ENCODE measurements at regions not wholly inside any gene's neighbourhood (a gene's known extent, or its start where the extent isn't known, plus 50 kb on each side); places are given as distances from the start of the nearest gene placed in this dataset.
A peak's percentile ranks its signal among the peaks of the same experiment; 100 is the strongest.

- no peak for DNase-seq
Observed at GRCh38 chr4:71247706-71248105, 91.1 kb upstream of the SLC4A4 start.

- DNase-seq = no peak
Observed at GRCh38 chr4:71251261-71251660, 87.6 kb upstream of the SLC4A4 start.

DNA sequence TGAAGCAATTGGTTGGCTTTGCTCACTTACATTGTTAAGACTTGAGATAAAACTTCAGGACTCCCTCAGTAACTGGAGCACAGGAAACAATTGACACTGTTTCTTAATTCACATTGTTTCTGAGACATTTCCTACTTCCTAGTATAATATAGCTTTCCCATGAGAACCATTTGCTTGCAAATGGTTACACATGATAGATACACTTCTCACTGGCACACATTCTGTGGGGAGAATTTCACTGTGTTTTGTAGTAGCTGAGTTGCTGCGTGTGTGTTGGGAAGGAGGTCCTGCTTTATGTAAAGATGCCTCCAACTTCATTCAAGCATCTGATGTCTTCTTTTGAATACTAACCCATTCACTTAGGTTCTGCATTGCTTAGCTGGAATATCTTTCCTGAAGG is 85.3 kb upstream of the SLC4A4 start:
- no peak for DNase-seq

DNA sequence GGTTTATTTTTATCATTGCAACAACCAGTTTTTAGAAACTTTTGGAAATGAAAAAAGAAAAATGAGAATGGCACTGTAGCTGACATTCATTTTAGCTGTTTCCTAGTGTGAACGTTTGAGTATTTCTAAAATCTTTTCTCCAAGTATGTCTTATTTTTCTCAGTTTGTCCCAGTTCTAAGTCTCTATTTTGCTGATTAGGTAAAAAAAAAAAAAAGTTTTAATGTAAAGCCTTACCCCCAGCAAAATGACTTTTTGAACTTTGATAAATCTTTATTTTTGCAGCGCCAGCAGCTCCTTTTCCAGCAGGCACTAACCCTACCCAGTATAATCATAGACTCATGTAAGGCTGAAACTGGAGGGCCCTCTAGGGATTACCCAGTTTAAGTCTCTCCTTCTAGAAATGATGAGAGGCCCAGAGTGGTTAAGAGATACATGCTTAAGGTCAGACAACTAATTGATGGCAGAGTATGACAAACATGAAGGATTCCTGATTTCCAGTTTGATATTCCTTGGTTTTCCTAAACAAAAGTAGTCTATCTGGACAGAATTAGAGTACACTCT is 84.3 kb upstream of the SLC4A4 start:
- no peak for DNase-seq

GRCh38 chr4:71255976-71256375 is 82.8 kb upstream of the SLC4A4 start:
- no peak for DNase-seq

DNA sequence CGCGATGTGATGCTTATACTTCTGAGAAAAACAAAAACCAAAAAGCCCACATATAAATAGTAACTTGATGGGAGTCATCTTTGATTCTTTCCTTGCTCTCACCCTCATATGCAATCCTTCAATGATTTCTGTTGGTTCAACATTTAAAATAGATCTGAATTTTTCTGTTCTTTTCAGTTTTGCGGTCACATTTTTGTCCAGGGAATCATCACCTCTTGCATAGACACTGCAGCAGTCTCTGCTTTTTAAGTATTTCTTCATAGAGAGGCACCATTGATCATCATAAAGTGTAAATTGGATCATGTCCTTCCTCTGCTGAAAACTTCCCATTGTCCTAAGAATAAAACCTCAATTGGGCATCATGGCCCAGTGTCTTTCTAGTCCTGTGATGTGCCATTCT is 81.1 kb upstream of the SLC4A4 start:
- DNase-seq = no peak

DNA sequence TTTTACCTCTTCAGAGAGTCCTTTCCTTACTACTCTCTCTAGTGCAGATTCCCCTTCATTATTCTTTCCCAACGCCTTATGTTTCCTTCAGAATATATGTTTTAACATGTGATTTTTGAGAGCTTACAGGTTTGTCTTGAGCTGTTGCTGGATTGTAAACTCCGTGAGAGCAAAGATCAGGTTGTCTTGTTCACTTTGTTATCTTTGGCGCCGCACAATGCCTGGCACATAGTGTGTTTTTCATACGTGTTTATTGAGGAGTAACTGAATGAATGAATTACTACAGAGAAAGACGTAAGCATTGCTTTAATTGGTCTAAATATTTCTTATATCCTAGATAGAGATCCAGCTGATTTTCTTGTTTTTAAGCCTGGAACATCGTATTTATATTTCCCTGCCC is 80.5 kb upstream of the SLC4A4 start:
- DNase-seq = no peak

GRCh38 chr4:71259280-71259679 is 79.5 kb upstream of the SLC4A4 start:
- no peak for DNase-seq

DNA sequence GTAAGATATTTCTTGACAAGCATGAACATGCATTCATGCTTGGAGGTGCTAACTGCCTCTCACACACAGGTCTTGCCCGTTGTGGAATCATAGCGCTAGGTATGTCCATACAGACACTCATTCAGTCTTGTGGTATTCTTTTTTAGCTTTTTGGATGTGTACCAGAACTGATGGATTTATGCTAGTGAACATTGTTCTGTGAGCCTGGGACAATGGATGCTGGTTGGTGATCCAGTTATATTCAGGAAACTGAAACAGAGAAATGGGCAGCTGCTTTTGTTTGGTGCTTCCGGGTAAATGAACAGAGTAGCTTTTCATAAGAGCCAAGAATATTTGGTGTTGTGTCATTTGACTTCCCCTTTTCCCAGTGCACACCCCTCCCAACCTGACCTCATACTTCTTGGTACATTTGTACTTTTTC is 78.9 kb upstream of the SLC4A4 start:
- no peak for DNase-seq

GRCh38 chr4:71260544-71260943 is 78.3 kb upstream of the SLC4A4 start:
- DNase-seq = no peak

DNA sequence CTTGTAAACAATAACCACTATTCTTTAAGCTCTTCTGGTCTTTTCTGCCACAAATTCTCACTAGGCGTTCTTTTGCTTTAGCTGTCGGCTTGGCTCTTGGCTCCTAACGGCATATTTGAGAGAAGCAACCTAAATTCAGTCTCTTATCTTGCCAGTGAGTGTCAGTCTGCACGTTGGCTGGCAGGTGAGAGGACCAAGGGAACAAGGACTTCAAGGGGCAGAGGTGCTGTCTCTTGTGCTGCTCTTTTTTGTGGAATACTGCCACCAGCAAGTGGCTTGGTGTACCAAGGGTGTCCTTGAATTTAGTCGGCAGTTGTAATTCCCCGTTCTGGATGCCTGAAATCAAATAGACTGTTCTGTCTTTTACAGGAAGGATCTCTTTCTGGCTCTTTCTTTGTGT is 77.8 kb upstream of the SLC4A4 start:
- DNase-seq = no peak

GRCh38 chr4:71261633-71262121 is 77.1 kb upstream of the SLC4A4 start:
- DNase-seq = no peak

- DNase-seq = no peak
Observed at GRCh38 chr4:71262161-71262560, 76.7 kb upstream of the SLC4A4 start.

DNA sequence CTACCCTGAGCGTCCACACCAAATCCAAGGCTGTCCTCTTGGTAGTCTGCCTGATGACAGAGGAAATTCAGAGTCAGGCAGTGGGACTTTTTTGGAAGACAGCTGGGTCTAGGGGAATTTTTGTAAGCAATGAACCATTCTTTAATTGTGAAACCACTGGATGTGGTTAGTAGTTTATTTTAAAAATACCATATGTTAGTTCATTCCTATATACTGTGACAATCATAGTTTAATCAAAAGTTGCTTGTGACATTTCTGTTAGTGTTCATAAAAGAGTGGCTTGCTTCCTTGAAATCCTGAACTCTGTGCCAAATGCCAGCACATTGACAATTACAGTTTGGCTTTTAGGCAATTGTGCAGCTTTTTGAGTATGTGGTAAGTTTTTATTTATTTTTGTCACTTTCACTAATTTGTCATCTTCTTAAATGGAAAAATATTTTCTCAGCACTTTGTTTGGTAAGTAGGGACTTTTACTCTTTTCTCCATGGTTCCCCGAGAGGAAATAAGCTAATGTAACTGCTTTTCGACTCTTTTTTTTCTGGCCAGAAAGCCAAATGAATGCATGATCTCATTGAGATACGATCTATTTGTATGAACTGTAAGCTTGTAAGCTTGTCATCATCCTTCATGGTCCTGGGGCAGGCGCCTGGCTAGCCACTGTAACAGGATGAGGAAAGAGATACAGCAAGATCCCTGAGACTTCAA is 72.6 kb upstream of the SLC4A4 start:
- no peak for DNase-seq

DNA sequence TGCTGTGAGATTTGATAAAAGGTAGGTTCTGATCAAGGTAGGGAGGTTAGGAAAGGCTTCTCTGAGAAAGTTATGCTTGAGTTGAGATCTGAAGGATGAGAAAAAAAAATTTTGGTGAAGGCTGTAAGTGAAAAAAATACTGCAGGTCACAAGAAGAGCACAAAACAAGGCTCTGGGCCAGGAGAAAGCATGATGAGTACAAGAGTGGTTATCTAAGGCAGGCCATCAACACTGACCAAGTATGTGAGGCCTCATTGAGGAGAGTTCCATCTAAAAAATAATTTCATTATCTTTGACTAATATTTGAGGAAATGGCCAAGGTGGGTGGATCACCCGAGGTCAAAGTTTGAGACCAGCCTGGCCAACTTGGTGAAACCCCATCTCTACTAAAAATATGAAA is 71.6 kb upstream of the SLC4A4 start:
- no peak for DNase-seq

DNA sequence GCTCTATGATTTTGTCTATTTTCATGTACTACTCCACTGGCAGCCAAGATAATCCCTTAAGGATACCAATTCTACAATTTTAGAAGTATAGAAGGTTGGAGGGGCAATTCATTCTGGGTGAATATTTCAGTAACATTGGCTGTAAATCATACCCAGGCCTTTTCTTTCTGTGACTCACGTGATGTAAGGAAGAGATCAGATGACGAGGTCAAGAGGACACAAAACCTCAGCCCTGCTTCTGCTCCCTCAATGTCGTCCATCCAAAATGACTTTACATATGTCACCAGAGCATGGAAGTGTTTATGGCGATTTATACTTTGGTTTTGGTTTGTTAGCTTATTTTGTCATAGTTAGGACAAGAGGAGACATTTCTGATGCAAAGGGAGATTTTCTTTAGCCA is 70.7 kb upstream of the SLC4A4 start:
- no peak for DNase-seq

DNA sequence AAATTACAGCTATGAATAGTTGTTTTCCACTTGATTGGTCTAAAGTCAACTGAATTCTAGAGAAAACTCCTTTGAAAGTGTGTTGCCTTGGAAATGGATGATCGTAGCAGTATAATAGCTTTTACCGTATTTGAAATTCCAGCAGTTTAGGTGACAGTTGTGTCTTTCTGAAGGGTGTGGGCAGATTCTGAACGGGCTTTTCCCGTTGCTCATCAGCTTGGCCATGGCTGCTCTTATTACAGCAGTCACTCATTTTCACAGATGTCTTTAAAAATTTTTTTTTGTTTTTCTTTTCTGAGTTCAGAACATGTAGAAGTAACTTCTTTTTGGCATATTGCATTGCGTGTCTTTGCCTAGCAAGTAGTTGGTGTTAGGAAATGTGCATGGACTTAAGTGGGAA is 69.6 kb upstream of the SLC4A4 start:
- DNase-seq = no peak

DNA sequence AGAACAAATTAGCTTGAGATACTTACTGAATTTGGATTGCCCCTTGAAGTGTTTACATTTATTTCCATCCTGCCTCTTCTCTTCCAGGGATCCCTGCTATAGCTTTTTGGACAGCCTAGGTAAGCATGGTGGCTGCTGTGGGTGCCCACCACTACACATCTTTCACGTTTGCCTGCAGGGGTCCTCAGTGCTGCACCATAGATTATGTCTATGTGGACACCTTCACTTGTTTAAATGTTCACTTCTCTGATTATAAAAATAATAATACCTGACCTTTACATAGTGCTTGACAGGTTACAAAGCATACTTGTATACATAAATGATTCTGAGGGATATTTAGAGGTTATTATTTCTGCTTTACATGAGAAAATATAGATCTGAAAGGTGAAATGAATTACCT is 67.9 kb upstream of the SLC4A4 start:
- peak; percentile 38 for DNase-seq

DNA sequence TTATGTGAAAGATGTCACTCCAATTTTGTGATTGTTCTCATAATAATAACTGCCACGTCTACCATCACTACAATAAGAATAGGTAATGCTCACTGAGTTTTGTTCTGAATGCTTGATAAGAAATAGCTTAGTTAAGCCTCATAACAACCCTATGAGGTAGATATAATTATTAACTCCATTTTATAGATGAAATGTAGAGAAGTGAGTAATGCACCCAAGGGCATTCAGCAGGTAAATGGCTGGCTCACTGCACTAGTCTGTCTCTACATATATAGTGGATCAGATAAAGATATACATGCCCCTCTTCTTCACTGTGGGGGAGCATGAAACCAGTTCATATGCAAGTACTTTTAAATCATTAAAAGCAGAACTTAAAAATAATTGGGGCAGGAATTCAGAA is 65.8 kb upstream of the SLC4A4 start:
- no peak for DNase-seq

- DNase-seq = no peak
Observed at GRCh38 chr4:71275004-71275403, 63.8 kb upstream of the SLC4A4 start.

DNA sequence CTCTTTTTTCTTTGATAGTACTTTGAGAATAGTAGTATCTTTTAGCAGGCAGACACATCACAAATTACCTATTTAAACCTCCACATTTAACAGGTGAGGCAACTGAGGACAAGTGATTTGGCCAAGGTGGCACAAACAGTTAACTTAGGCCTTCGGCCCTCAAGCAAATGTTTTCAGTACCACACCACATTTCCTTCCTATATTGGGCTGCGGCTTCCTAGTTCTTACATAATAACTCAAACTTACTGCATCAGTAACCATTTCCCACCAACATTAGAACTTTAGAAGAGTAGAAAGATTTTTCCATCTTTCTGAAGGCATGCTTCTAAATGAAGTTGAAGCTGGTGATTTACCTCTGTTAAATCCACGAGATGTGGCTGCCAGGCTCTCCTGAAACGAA is 63.2 kb upstream of the SLC4A4 start:
- DNase-seq = peak; percentile 16

DNA sequence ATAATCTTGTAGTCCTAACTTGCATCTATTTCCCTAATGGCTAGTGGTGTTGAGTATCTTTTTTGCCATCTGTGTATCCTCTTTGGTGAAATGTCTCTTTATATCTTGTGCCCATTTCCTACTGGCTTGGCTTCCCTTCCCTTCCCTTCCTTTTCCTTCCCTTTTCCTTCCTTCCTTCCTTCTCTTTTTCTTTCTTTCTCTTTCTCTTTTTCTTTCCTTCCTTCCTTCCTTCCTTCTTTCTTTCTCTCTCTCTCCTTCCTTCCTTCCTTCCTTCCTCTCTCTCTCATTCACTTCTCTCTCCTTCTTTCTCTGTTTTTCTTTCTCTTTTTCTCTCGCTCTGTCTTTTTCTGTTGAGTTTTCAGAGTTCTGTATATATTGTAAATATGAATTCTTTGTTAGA is 61.5 kb upstream of the SLC4A4 start:
- DNase-seq = no peak

DNA sequence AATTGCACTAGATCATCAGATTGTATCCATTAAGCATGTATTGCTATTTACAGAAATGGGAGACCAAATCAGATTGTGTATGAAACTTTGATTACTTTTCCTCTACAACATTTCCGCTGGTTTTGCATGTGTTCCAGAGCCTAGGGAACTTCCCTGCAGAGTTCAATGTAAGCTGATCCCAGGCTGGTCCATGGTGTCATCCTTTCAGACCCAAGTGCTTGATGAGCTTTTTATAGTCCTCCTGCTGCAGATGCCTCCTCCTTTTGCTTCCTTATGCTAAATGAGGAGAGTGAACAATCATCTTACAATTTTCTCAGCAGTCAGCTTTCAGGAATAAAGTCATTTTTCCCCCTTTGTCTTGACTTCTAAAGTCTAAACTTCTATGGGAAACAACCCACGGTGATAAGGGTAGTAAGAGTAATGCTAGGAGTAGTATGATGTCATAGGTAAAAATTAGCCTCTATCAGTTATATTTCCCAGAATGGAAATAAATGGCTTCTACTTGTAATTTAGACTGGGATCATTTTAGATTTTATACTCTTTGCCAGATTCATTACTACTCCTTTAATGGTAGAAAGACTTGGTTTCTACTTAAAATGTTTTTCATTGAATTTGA is 55.1 kb upstream of the SLC4A4 start:
- no peak for DNase-seq

- no peak for DNase-seq
Observed at GRCh38 chr4:71287305-71287704, 51.5 kb upstream of the SLC4A4 start.

DNA sequence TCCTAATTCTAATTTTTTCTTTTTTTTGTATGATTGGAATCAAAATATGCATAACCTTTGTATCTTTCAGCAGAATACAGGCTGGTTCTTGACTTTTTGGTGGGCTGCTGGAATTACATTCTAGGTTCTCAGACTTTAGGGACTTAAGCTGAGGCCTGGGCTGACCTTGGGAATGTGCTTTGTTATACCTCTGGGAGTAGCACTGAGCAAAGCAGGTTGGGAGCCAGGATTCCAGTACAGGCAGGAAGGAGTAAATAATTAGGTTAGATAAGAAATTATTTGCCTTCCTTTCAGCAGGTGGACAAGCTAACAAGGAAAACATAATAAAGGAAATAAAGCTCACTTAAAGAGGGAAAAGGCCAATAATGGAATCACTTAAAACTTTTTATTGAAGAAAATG is 49.9 kb upstream of the SLC4A4 start:
- DNase-seq = no peak
